GM18520 (cell line): ENCODE measurements at regions not wholly inside any gene's neighbourhood (a gene's known extent, or its start where the extent isn't known, plus 50 kb on each side); places are given as distances from the start of the nearest gene placed in this dataset.

ENCODE experiments used
- ATAC-seq: cut with Tn5 transposase; IDR thresholded peaks from one replicate; pipeline ENCODE4 v1.9.1; 2021; ENCODE audit not compliant: unreplicated experiment

DNA sequence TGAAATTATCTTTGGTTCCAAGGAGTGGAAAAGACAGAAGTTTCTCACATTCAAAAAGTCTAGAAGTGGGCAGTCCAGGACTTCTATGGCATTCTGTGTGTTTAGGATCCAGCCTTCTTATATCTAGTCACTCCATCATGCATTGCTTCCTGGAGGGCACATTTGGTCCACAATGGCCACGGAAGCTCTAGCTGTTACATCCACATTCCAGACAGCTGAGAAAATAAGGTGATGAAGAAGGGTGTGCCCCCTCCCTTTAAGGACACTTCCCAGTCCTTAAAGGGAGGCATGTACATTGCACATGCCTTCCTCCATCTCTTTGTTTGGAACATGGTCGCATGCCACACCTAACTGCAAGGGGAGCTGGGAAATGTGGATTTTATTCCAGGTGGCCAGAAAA, 59.9 kb upstream of the BZW1 start:
- ATAC-seq, result no peak

GRCh38 chr2:200752332-200752731, 59.4 kb upstream of the BZW1 start:
- no peak for ATAC-seq

- ATAC-seq, result no peak
These were observed 58.9 kb upstream of the BZW1 start for GRCh38 chr2:200752835-200753234.

- peak; percentile 52 for ATAC-seq
These were observed 54.9 kb upstream of the BZW1 start for GRCh38 chr2:200756618-200757321.

GRCh38 chr2:200757399-200757798, 54.3 kb upstream of the BZW1 start:
- ATAC-seq, result no peak

- ATAC-seq, result no peak
These were observed 53.4 kb upstream of the BZW1 start for GRCh38 chr2:200758341-200758740.

- no peak for ATAC-seq
These were observed 50.4 kb upstream of the BZW1 start for GRCh38 chr2:200761266-200761665.
